GM12878 (cell line): ENCODE measurements at regions not wholly inside any gene's neighbourhood (a gene's known extent, or its start where the extent isn't known, plus 50 kb on each side); places are given as distances from the start of the nearest gene placed in this dataset.
A peak's percentile ranks its signal among the peaks of the same experiment; 100 is the strongest.

Experiments used
- ATAC-seq: fragments of 200-7000 bp; cut with Tn5 transposase; 3 replicates; pipeline ENCODE4 v1.9.1; 2020; ENCODE audit warnings: mild to moderate bottlenecking, moderate library complexity
- BruUV-seq: library from RNA; stranded (reverse); fragments of 400-500 nt; replicated peaks from 2 replicates; lab custom pipeline; 2021; lab: Mats Ljungman, UMichigan
- CTCF ChIA-PET: fragments of 300-600 bp; sonication (Branson Sonifier 250); formaldehyde crosslinking; extraction: SDS; loops from one replicate; lab custom pipeline; 2021; ENCODE audit warnings: inconsistent platforms; lab: Yijun Ruan, JAX
- POLR2A ChIA-PET: fragments of 350-600 bp; formaldehyde crosslinking; extraction: SDS; loops from one replicate; lab custom pipeline; 2021; ENCODE audit warnings: inconsistent platforms; lab: Charles Lee
- RAD21 ChIA-PET: fragments of 300-600 bp; sonication (Branson Sonifier 250); formaldehyde crosslinking; loops from one replicate; lab custom pipeline; 2023; ENCODE audit warnings: antibody characterized with exemption; ENCODE audit not compliant: unreplicated experiment; lab: Charles Lee
- SMC1A ChIA-PET: fragments of 300-600 bp; sonication (Branson Sonifier 250); formaldehyde crosslinking; loops from one replicate; lab custom pipeline; 2023; ENCODE audit not compliant: unreplicated experiment, uncharacterized antibody; lab: Charles Lee
- DNase-seq: peaks from one replicate; pipeline ENCODE4 v3.0.0-alpha.2; 2011; ENCODE audit warnings: low read depth, low spot score
- FAIRE-seq: peaks from 3 replicates; lab custom pipeline; 2011; peaks lifted over from hg19 to GRCh38; lab: Jason Lieb, UNC
- H2AFZ ChIP-seq: 2 replicates; pipeline ENCODE4 v1.6.0; 2011; ENCODE audit warnings: low read depth, low read length, control low read depth; ENCODE audit not compliant: control insufficient read depth
- H3K27ac ChIP-seq: 2 replicates; pipeline ENCODE4 v1.5.1; 2011; ENCODE audit warnings: control low read depth; ENCODE audit not compliant: control insufficient read depth, insufficient read depth
- H3K27me3 ChIP-seq, 2 experiments: replicated peaks in 1 of 2; 2 replicates each; pipeline versions ENCODE4 v1.6.0 to v1.6.1; 2011; ENCODE audit warnings: low read length in 1 of 2; ENCODE audit not compliant: control insufficient read depth in 2 of 2, insufficient read depth in 2 of 2
- H3K36me3 ChIP-seq, 2 experiments: 2 replicates each; pipeline ENCODE4 v1.5.1; 2011; ENCODE audit warnings: low read length in 1 of 2; ENCODE audit not compliant: control insufficient read depth in 2 of 2, insufficient read depth in 2 of 2
- H3K4me1 ChIP-seq: 2 replicates; pipeline ENCODE4 v1.6.1; 2011; ENCODE audit warnings: mild to moderate bottlenecking, low read length, moderate library complexity, mixed read lengths; ENCODE audit not compliant: control insufficient read depth, insufficient read depth
- H3K4me2 ChIP-seq: 2 replicates; pipeline ENCODE4 v1.6.0; 2011; ENCODE audit warnings: control low read depth; ENCODE audit not compliant: control insufficient read depth, insufficient read depth
- H3K4me3 ChIP-seq: fragments of 200-600 bp; sonication (generic); 2 replicates; pipeline ENCODE4 v1.5.1; 2016
- H3K79me2 ChIP-seq: 2 replicates; pipeline ENCODE4 v1.6.0; 2011; ENCODE audit warnings: low read length; ENCODE audit not compliant: control insufficient read depth, insufficient read depth
- H3K9ac ChIP-seq: 2 replicates; pipeline ENCODE4 v1.8.0; 2011; ENCODE audit warnings: low read length, control low read depth, mixed read lengths; ENCODE audit not compliant: control insufficient read depth, insufficient read depth
- H3K9me3 ChIP-seq: replicated peaks from 3 replicates; pipeline ENCODE4 v1.5.1; 2011; ENCODE audit warnings: mild to moderate bottlenecking, low read length; ENCODE audit not compliant: control insufficient read depth, insufficient read depth
- H4K20me1 ChIP-seq: 2 replicates; pipeline ENCODE4 v1.6.0; 2011; ENCODE audit not compliant: control insufficient read depth, insufficient read depth
- CBFB ChIP-seq: IDR thresholded peaks from 2 replicates; pipeline ENCODE4 v1.6.1; 2016; ENCODE audit warnings: antibody characterized with exemption, low read depth
- EP300 ChIP-seq, 2 experiments: fragments of 150-350 bp in 1 of 2; IDR thresholded peaks; 2 replicates each; pipeline ENCODE4 v1.6.1; 2011 to 2012; ENCODE audit warnings: low read depth in 2 of 2, low read length in 2 of 2, borderline replicate concordance in 1 of 2, improper control_type of control experiment in 1 of 2, inconsistent platforms in 1 of 2; ENCODE audit not compliant: control insufficient read depth in 1 of 2
- FOXK2 ChIP-seq: fragments of 450-650 bp; IDR thresholded peaks from 2 replicates; pipeline ENCODE4 v1.6.1; 2017; ENCODE audit warnings: mild to moderate bottlenecking, moderate library complexity
- KAT2A ChIP-seq: conservative IDR thresholded peaks from 2 replicates; pipeline ENCODE4 v1.6.1; 2011; ENCODE audit warnings: low read depth, low read length; ENCODE audit not compliant: control insufficient read depth
- NKRF ChIP-seq: fragments of 450-650 bp; conservative IDR thresholded peaks from 2 replicates; pipeline ENCODE4 v1.6.1; 2017; ENCODE audit warnings: mild to moderate bottlenecking, moderate library complexity
- POLR2AphosphoS2 ChIP-seq: IDR thresholded peaks from 2 replicates; pipeline ENCODE4 v1.6.1; 2011; ENCODE audit warnings: low read depth, mild to moderate bottlenecking, low read length, improper control_type of control experiment, moderate library complexity
- SREBF2 ChIP-seq: IDR thresholded peaks from 2 replicates; pipeline ENCODE4 v1.6.1; 2012; ENCODE audit warnings: mild to moderate bottlenecking, low read length
- STAT3 ChIP-seq: IDR thresholded peaks from 2 replicates; pipeline ENCODE4 v1.6.1; 2011; ENCODE audit warnings: low read depth, low read length, improper control_type of control experiment
- ZBTB40 ChIP-seq: fragments of 450-650 bp; IDR thresholded peaks from 2 replicates; pipeline ENCODE4 v1.6.1; 2016; ENCODE audit warnings: mild to moderate bottlenecking, moderate library complexity, borderline replicate concordance
- WGBS: methylation state at CpG from one replicate; pipeline ENCODE4 v1.1.6; 2016; ENCODE audit warnings: low lambda C conversion rate; ENCODE audit not compliant: insufficient replicate concordance, insufficient coverage; ENCODE audit errors: missing lambda C conversion rate; 5-methylcytosine and 5-hydroxymethylcytosine counted together
- in situ Hi-C: fragments of 300-500 bp; cut with MboI; formaldehyde crosslinking; loops from 9 replicates; pipeline ENCODE4 v1.14.3; 2018; ENCODE audit warnings: mixed read lengths
- intact Hi-C: fragments of 100-400 bp; cut with micrococcal nuclease; formaldehyde crosslinking; loops from one replicate; pipeline ENCODE4 v1.14.2; 2022; ENCODE audit not compliant: unreplicated experiment
- TF ChIP-seq, protein P1 (sequence below): fragments of 450-650 bp; formaldehyde crosslinking; IDR thresholded peaks from 2 replicates; pipeline ENCODE4 v1.4.0; 2020; ENCODE audit warnings: mild to moderate bottlenecking, moderate library complexity

- TF ChIP-seq NKRF (no peak), STAT3 (peak; percentile 58; the same call in 1 of the 2 replicates), POLR2AphosphoS2 (no peak), EP300 (IDR thresholded peaks at IDR 0.05; ENCODE audit: borderline replicate concordance in 1 of 2, control insufficient read depth in 1 of 2, low read depth in 2 of 2, low read length in 2 of 2) (peak in 1 of 2 experiments; percentile 41; a peak in 1 of 4 replicates)
Observed at GRCh38 chr1:81549588-81550127, 251.1 kb upstream of the ADGRL2 start (continued).

DNA sequence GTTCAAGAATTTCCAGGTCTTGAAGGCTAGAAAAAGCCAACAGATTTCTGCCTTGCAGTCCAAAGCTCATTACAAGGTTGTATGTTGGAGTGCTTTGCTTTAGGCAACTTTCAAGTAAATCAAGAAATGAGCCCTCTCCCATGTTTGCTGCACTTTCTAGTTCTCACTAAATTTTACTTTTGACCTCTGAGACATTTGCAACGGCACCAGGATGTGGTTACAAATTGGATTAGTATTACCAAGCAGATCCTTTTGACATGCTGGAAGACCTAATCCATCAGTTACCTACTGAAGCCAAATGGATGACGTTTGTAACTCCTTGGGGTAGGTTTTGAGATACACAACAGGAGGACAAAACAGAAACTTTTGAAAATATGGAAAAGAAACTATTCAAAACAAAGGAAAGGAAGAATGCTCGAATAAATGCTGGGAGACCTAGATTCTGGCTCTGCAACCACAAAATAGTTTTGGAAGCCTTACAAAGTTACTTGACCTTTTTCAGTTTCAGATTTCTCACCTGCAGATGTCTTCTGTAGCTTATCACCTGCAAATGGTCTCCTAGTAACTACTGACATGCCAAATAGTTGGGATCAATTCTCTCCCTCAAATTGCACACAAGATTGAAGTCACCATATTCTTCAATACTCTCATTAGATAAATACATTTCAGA, 251.7 kb upstream of the ADGRL2 start:
- intact Hi-C loops: loop anchor here (1.0 to 5.0 kb wide), 6 partner anchors 49 to 252 kb away; partner anchors contain the start of gene ADGRL2
- peak overlapping the region; percentile 14 for H3K27ac ChIP-seq
- H3K9me3 ChIP-seq: no peaks in the 10 kb centered on the region
- H4K20me1 ChIP-seq: no peaks in the 10 kb centered on the region
- ChIA-PET RAD21 (interaction anchor here (0.7 to 7.9 kb wide), 44 partner anchors 10 to 628 kb away, joined by 3 to 296 read pairs (median 4); partner anchors contain the start of gene ADGRL2), SMC1A (interaction anchor here (0.5 to 13.4 kb wide), 68 partner anchors 9 to 1432 kb away, joined by 3 to 407 read pairs (median 5); no protein-coding TSS in a partner anchor), POLR2A (interaction anchor here (1.0 to 1.2 kb wide), 2 partner anchors 55 to 120 kb away, joined by 4 read pairs; no protein-coding TSS in a partner anchor), CTCF (interaction anchor here (0.6 to 8.8 kb wide), 63 partner anchors 9 to 971 kb away, joined by 3 to 340 read pairs (median 6); partner anchors contain the start of gene ADGRL2)
- WGBS: 0% methylated on average over 3 of the region's 3 CpGs
- peak overlapping the region; percentile 30; the same call in 1 of the 2 replicates for H3K4me3 ChIP-seq
- no peak for FAIRE-seq
- peak overlapping the region; percentile 86 for H3K4me2 ChIP-seq
- no peaks in the 10 kb centered on the region for H3K36me3 ChIP-seq
- no peaks in the 10 kb centered on the region for H3K79me2 ChIP-seq
- peak; percentile 38 for DNase-seq
- in situ Hi-C loops: no loop called here
- peak overlapping the region; percentile 50 for H2AFZ ChIP-seq
- BruUV-seq: no TSS peak
- ATAC-seq: peak; percentile 69
- H3K9ac ChIP-seq: no peak overlapping the region
- no peaks in the 10 kb centered on the region for H3K27me3 ChIP-seq
- H3K4me1 ChIP-seq: peaks cover 32% of the 10 kb centered on the region
- TF ChIP-seq ZBTB40: no peak
- no peak for TF ChIP-seq FOXK2
- TF ChIP-seq, protein P1, sequence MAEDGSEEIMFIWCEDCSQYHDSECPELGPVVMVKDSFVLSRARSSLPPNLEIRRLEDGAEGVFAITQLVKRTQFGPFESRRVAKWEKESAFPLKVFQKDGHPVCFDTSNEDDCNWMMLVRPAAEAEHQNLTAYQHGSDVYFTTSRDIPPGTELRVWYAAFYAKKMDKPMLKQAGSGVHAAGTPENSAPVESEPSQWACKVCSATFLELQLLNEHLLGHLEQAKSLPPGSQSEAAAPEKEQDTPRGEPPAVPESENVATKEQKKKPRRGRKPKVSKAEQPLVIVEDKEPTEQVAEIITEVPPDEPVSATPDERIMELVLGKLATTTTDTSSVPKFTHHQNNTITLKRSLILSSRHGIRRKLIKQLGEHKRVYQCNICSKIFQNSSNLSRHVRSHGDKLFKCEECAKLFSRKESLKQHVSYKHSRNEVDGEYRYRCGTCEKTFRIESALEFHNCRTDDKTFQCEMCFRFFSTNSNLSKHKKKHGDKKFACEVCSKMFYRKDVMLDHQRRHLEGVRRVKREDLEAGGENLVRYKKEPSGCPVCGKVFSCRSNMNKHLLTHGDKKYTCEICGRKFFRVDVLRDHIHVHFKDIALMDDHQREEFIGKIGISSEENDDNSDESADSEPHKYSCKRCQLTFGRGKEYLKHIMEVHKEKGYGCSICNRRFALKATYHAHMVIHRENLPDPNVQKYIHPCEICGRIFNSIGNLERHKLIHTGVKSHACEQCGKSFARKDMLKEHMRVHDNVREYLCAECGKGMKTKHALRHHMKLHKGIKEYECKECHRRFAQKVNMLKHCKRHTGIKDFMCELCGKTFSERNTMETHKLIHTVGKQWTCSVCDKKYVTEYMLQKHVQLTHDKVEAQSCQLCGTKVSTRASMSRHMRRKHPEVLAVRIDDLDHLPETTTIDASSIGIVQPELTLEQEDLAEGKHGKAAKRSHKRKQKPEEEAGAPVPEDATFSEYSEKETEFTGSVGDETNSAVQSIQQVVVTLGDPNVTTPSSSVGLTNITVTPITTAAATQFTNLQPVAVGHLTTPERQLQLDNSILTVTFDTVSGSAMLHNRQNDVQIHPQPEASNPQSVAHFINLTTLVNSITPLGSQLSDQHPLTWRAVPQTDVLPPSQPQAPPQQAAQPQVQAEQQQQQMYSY (CRISPR knock-in tag): no peak
- no peak for TF ChIP-seq SREBF2
- peak; percentile 49; the same call in 1 of the 2 replicates for TF ChIP-seq CBFB
- TF ChIP-seq KAT2A: no peak
